ENCODE measurements at regions not wholly inside any gene's neighbourhood (a gene's known extent, or its start where the extent isn't known, plus 50 kb on each side); places are given as distances from the start of the nearest gene placed in this dataset.

DNA sequence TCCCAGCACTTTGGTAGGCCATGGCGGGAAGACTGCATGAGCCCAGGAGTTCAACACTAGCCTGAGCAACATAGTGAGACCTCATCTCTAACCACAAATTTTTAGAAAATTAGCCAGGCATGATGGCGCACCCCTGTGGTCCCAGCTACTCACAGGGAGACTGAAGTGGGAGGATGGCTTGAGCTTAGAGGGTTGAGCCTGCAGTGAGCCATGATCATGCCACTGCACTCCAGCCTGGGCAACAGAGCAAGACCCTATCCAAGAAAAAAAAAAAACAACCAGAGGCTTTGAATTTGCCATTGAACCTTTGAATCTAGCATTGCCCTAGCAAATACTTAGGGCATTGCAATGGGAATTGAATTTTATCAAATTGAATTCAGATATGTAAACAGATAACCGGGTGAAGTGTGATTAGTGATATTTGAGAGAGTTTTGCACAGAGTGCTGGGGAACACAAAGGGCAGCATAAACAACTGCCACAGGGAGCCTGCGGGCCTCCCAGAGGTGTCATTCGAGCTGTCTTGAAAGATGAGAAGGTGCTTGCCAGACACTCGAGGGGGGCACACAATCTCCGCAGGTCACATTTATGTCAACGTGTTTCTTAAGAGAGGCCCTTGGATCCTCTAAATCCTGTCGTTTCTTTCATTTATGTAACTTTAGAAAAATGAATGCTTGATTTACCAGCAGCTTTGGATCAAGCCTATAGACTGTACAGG lies 200.3 kb downstream of the AASDH start:
- peaks cover 0 to 5% of the 10 kb centered on the region in 2 donors for H3K9me3 Mint-ChIP-seq
- peaks cover 0 to 4% of the 10 kb centered on the region in 2 donors for H3K36me3 Mint-ChIP-seq
- DNase-seq (ENCODE audit: low spot score in 2 of 2) = no peak
- no peak overlapping the region for H3K27ac Mint-ChIP-seq
- no peak for ATAC-seq

DNA sequence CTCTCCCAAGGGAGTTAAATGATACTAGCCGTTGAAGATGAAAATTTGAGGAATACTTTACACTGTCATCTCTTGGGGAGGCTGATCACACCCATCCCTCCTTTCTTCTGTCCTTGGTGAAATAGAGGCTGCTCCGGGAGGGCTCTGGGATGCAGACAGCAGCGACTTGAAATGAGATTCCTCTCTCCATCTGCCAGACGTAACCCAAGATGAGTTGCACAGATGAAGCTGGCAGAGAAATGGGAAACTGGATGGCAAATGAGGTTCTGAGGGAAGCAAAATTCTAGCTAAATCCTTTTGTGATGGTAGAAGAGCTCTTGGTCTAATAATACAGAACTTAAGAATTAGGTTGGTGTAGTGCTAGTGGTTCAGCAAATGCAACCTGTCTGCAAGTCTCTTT lies 201.4 kb downstream of the AASDH start:
- no peak for DNase-seq (ENCODE audit: low spot score in 2 of 2)
- Mint-ChIP-seq H3K27ac (no peak overlapping the region), H3K36me3 (no peaks in the 10 kb centered on the region)

DNA sequence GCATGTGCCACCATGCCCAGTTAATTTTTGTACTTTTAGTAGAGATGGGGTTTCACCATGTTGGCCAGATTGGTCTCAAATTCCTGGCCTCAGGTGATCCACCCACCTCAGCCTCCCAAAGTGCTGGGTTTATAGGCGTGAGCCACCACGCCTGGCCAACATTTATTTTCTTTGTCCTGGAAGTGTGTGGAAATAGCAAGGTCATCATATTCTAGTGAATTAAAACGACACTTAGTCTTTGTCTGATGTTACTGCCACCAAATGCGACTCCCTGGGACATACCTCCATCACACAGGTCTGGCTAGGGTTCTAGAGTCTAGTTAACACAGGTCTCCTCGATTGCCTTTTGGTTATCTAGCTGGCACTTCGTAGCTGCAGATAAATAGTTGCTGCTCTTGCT lies 203.1 kb downstream of the AASDH start:
- DNase-seq (ENCODE audit: low spot score in 2 of 2) (no peak), ATAC-seq (no peak)
- no peaks in the 10 kb centered on the region for H3K36me3 Mint-ChIP-seq
- no peaks in the 10 kb centered on the region for H3K9me3 Mint-ChIP-seq
- no peak overlapping the region for H3K27ac Mint-ChIP-seq

More for the DNA sequence above, 201.4 kb downstream of the AASDH start:
- no peaks in the 10 kb centered on the region for H3K9me3 Mint-ChIP-seq
- ATAC-seq = no peak

DNA sequence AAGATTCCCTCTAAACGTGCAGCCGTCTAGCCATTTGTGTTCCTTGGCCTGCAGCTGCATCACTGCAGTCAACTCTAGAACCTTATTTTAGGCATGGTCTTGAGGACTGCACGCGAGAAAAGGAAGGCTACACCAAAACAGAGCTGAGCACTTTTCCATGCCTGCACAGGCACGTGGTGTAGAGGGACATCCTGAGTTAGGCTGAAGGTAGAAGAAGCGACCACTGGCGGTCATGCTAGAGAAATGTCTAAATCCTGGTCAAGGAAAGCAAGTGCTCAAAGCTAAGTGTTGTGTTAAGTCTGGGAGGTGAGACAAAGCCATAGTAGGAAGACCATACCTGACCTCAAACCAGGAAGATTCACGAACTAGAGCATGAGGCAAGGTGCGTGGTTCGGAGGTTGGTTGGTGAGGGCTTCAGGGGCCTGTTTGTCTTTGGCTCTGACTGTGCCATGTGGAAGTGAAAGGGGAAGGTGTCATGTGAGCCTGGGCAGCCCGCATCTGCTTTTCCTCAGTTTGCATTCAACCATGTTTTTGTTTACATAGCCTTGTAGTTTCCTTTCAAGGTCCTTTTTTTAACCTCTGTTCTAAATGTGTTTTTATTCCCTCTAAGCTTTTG lies 203.8 kb downstream of the AASDH start:
- ATAC-seq = no peak
- no peak for DNase-seq (ENCODE audit: low spot score in 2 of 2)
- Mint-ChIP-seq H3K27ac (no peak overlapping the region), H3K9me3 (no peaks in the 10 kb centered on the region), H3K36me3 (no peaks in the 10 kb centered on the region)

DNA sequence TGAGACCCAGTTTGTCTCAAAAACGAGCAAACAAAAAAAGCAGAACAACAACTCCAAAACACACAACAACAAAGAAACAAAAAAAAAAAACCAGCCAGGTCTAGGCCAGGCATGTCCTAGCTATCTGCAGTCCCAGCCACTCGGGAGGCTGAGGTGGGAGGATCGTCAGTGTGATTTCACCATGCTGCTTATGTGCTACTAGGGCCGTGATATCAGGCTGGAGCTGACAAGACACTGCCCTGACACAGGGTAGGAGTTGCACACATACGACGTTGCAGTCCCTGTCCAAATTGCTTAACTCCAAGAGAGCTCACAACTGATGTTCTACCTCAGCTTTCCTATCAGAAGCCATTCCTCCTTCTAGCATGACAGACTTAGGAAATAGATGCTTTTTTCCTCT lies 204.9 kb downstream of the AASDH start:
- ATAC-seq (no peak), DNase-seq (ENCODE audit: low spot score in 2 of 2) (no peak)
- Mint-ChIP-seq H3K36me3 (peaks cover 2 to 3% of the 10 kb centered on the region in 2 donors), H3K9me3 (no peaks in the 10 kb centered on the region), H3K27ac (no peak overlapping the region)

DNA sequence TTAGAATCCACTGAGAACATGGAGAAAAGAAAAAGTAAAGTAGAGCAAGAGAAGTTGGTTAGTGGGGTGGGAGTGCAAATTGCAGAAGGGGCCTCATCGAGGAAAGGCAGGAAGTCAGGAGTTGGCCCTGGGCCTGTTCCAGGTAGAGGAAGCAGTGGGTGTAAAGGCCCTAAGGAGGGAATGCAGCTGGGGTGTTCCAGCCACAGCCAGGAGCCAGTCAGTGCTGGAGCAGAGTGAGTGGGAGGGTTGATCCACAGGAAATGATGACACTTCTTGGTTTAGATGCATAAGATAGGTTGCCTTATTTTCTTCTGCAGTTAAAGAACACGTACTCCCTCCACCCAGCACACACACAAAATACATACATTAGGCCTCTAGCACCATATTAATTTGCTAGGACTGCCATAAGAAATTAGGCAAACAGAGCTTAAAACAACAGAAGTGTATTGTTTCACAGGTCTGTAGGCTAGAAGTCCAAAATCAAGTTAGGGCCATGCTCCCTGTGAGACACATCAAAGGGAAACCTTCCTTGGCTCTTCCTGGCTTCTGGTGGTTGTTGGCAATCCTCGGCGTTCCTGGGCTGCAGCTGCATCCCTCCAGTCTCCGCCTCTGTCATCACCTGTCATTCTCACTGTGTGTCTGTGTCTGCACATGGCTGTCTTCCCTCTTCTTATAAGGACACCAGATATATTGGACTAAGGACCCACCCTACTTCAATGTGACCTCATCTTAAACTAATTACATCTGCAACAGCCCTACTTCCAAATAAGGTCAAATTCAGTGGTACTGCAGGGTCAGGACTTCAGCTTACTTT lies 205.9 kb downstream of the AASDH start:
- DNase-seq (ENCODE audit: low spot score in 2 of 2) (no peak), ATAC-seq (peak; percentile 53 to 64)
- Mint-ChIP-seq H3K9me3 (peaks cover 4% of the 10 kb centered on the region in 2 donors), H3K27ac (peak overlapping the region; percentile 9 to 84), H3K36me3 (peaks cover 9 to 10% of the 10 kb centered on the region in 2 donors)

DNA sequence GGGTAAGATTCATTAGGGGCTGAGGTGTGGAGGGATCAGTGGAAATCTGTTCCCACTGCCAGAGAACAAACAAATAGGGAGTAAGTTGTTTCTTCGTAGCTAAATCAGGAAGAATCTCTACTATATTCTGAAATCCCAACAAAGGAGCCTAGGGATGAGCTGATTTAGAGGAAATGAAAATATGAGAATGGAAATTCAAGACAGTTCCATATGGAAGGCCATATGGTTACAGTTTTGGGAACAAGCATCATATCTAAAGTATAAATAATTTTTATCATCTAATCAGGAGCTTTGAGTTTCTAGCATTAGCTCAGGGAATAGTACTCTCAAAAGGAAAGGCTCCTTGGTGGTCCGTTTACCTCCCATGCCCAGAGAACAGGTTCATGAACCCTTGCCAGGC lies 218.2 kb downstream of the AASDH start:
- ATAC-seq = no peak
- H3K9me3 Mint-ChIP-seq = peaks cover 4 to 5% of the 10 kb centered on the region in 2 donors
- H3K36me3 Mint-ChIP-seq = peaks cover 0 to 4% of the 10 kb centered on the region in 2 donors
- H3K27ac Mint-ChIP-seq = no peak overlapping the region
- no peak for DNase-seq (ENCODE audit: low spot score in 2 of 2)

DNA sequence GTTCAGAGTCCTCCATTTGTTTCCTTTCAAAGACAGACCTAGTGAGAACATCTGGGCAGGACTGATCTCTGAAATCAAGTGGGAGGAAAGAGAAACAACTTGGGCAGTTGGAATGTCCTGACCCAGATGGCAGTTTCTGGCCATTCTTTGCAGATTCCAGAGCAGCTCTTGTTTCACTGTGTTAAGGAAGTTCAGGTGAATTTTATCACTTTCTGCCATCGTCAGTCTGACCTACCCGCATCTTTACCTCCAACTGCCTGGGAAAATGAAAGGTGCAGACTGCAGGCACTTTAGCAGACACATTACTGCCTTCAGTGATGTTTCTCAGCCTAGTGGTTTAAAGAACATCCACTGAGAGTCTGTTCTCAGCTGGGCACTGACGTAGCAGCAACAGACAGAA lies 216.2 kb downstream of the CEP135 start:
- peaks cover 4 to 5% of the 10 kb centered on the region in 2 donors for H3K9me3 Mint-ChIP-seq
- DNase-seq (ENCODE audit: low spot score in 2 of 2) (no peak), ATAC-seq (no peak)
- peaks cover 0 to 4% of the 10 kb centered on the region in 2 donors for H3K36me3 Mint-ChIP-seq
- H3K27ac Mint-ChIP-seq = no peak overlapping the region

DNA sequence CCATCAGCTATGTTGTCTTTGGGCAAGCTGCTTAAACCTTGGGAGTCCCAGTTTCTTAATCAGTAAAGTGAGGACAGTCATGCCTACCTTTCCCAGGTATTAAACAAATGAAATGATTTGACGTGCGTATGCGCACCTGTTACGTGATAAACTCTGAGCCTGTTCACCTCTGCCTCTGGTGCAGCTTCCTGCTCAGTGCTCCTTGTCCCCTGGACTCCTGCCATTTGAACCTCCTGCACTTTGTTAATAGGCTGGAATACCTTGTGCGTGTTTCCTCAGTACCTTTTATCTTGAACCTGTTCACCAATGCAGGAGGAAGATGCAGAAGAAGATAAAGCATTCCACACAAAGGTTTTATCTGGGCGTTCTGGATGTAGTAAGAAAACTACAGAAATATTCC lies 211.9 kb downstream of the CEP135 start:
- Mint-ChIP-seq H3K9me3 (no peaks in the 10 kb centered on the region), H3K27ac (no peak overlapping the region), H3K36me3 (no peaks in the 10 kb centered on the region)
- ATAC-seq (no peak), DNase-seq (ENCODE audit: low spot score in 2 of 2) (no peak)

DNA sequence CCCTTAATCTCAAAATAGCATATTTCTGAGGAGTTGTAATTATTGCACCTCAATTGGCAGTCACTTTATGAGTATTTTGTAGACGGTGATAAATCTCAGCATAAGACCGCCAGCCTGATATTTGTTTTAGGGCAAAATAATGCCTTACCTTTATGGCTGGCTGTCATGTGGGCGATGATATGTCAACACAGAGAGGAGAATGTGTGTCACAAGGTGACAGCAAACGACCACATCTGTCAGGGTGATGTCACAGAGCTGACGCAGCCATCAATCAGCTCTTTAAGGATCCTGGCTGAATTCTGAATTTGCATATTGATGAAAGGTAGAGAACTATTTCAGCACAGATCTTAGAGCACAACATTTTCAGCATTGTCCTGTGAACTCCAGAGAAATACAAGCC lies 209.7 kb downstream of the CEP135 start:
- DNase-seq (ENCODE audit: low spot score in 2 of 2) = no peak

DNA sequence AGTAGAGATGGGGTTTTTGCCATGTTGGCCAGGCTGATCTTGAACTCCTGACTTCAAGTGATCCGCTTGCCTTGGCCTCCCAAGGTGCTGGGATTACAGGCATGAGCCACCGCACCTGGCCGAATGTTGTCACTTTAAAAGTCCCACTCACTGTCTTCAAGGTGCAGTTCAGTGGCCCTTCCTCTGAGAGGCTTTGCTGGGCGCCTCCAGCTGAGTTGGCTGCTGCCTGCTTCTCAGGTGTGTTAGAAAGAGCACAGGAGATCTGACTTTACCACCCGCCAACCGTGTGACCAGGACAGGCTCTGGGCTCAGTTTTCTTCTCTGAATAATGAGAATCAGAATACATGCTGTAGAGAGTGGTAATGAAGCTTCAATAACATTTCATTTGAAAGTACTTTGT lies 207.4 kb downstream of the CEP135 start:
- Mint-ChIP-seq H3K36me3 (no peaks in the 10 kb centered on the region), H3K9me3 (no peaks in the 10 kb centered on the region), H3K27ac (no peak overlapping the region)
- DNase-seq (ENCODE audit: low spot score in 2 of 2) = no peak
- ATAC-seq = no peak

More for the DNA sequence above, 209.7 kb downstream of the CEP135 start:
- no peaks in the 10 kb centered on the region for H3K9me3 Mint-ChIP-seq
- no peaks in the 10 kb centered on the region for H3K36me3 Mint-ChIP-seq
- no peak overlapping the region for H3K27ac Mint-ChIP-seq
- peak in 1 of 2 donors; percentile 58 for ATAC-seq

DNA sequence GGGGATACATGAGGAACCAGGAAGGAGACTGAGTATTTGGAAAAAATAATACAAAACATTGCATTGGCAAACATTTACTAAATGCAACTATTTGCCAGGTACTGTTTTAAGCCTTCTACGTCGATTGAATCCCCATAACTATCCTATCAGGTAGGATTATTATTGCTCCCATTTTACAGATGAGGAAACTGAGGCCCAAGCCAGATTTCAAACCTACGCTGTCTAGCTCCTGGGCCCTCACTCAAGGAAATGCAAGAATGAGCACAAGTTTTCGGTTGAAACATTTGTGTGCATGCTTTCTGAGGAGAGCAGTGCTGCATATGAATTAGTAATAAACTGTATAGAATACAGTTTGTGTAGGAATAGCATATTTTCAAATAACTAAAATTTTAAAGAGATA lies 206.7 kb downstream of the CEP135 start:
- Mint-ChIP-seq H3K27ac (no peak overlapping the region), H3K9me3 (no peaks in the 10 kb centered on the region), H3K36me3 (no peaks in the 10 kb centered on the region)
- ATAC-seq = no peak
- no peak for DNase-seq (ENCODE audit: low spot score in 2 of 2)

DNA sequence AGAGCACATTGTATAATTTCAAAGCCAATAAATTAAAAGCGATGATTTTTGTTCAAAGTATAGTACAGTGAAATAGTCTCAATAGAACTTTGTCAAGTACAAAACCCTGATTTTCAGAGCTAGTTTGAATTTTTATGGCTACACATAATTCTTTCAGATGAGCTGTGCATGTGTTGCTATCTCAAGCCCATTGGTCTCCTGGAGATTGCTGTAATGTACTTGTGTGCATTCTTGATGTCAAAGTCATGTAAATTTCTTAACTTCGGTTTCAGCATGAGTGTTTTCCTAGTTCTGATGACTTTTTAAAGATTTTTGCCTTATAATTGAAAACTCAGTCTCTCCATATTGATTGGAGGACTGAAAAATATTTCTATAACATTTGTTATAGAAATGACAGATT lies 200.8 kb downstream of the CEP135 start:
- DNase-seq (ENCODE audit: low spot score in 2 of 2) = no peak
- Mint-ChIP-seq H3K9me3 (no peaks in the 10 kb centered on the region), H3K36me3 (no peaks in the 10 kb centered on the region), H3K27ac (no peak overlapping the region)
- no peak for ATAC-seq

DNA sequence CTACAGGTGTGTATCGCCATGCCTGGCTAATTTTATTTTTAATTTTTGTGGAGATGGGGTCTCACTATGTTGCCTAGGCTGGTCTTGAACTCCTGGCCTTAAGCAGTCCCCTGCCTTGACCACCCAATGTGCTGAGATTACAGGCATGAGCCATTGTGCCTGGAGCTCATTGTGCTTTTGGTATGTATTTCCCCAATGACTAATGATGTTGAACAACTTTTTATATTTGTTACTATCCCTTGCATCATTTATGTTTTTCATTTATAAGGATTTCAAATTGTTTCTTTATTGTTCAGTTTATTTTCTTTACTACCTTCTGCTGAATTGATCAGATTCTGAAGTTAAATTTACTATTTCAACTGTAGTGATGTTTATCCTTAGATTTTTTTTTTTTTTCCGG lies 199.7 kb downstream of the CEP135 start:
- no peaks in the 10 kb centered on the region for H3K9me3 Mint-ChIP-seq
- ATAC-seq (no peak), DNase-seq (ENCODE audit: low spot score in 2 of 2) (no peak)
- no peak overlapping the region for H3K27ac Mint-ChIP-seq
- no peaks in the 10 kb centered on the region for H3K36me3 Mint-ChIP-seq

DNA sequence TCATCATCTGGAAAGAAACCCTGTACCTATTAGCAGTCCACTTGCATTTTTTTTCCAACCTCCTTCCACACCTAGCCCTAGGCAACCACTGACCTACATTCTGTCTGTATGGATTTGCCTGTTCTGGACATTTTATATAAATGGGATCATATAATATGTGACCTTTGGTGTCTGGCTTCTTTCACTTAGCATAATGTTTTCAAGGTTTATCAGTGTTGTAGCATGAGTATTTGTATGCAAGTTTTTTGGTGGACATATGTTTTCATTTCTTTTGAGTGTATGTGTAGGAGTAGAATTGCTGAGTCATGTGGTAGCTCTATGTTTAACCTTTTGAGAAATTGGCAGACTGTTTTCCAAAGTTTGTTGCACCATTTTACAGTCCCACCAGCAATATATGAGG lies 198.6 kb downstream of the CEP135 start:
- no peaks in the 10 kb centered on the region for H3K9me3 Mint-ChIP-seq
- no peak for ATAC-seq

DNA sequence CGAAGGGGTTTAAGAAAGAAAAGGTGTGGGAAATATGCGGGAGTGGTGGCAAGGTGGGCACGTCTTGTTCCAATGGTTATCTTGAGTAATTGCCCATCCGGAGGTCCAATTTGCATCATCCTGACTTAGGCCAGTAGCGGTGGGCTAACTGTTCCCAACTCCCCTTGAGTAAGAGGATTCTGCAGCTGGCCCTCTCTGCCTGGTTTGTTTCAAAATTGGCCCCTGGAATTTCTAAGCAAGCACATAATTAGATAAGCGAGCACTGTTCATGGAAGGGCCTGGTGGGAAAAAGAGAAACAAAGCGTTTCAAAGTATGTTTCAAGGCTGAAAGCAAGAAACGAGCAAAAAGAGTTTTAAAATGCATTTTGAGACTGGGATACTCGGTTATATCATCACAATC lies 198.2 kb downstream of the CEP135 start:
- no peak overlapping the region for H3K27ac Mint-ChIP-seq
- H3K9me3 Mint-ChIP-seq = no peaks in the 10 kb centered on the region
- no peaks in the 10 kb centered on the region for H3K36me3 Mint-ChIP-seq
- DNase-seq (ENCODE audit: low spot score in 2 of 2) (no peak), ATAC-seq (no peak)

More for the DNA sequence above, 198.6 kb downstream of the CEP135 start:
- no peak overlapping the region for H3K27ac Mint-ChIP-seq
- no peak for DNase-seq (ENCODE audit: low spot score in 2 of 2)
- no peaks in the 10 kb centered on the region for H3K36me3 Mint-ChIP-seq

DNA sequence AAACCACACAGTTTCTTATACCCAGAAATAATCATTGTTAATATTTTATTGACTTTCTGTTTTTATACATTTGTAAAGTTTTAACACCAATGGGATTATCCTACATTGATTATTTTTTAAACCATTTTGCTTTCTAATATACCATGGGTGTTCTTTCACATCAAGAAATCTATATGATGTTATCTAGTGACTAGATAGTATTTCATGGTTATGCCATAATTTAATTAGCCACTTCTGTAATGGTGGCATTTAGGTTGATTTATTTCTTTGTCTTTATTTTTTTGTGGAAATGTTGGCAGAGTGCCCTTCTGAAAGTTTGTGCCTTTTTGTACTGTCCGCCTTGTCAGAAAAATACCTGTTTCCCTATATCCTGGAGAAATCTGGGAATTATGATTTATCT lies 193.3 kb downstream of the CEP135 start:
- ATAC-seq (no peak), DNase-seq (ENCODE audit: low spot score in 2 of 2) (no peak)
- H3K27ac Mint-ChIP-seq = no peak overlapping the region
- H3K9me3 Mint-ChIP-seq = no peaks in the 10 kb centered on the region
- no peaks in the 10 kb centered on the region for H3K36me3 Mint-ChIP-seq
